Occipital lobe (tissue), 1 donor: ENCODE measurements at regions not wholly inside any gene's neighbourhood (a gene's known extent, or its start where the extent isn't known, plus 50 kb on each side); places are given as distances from the start of the nearest gene placed in this dataset.
"Not testable (repeated sequence)": the region's sequence is repeated elsewhere in the genome, so short reads cannot be mapped to it uniquely, and the experiment has no call there.

Experiments used
- DNase-seq: peaks from one replicate; lab custom pipeline; 2025; lab: John Stamatoyannopoulos, UW

- DNase-seq: no peak
These were observed 77.4 kb upstream of the PPARGC1A start for GRCh38 chr4:23967281-23967680.

- DNase-seq: no peak
These were observed 76.9 kb upstream of the PPARGC1A start for GRCh38 chr4:23966725-23967124.

- no peak for DNase-seq
These were observed 72.6 kb upstream of the PPARGC1A start for GRCh38 chr4:23962462-23962861.

GRCh38 chr4:23961395-23961794 lies 71.5 kb upstream of the PPARGC1A start:
- DNase-seq: not testable (repeated sequence)

GRCh38 chr4:23959396-23960148 lies 69.7 kb upstream of the PPARGC1A start:
- DNase-seq: no peak

GRCh38 chr4:23958749-23959148 lies 68.9 kb upstream of the PPARGC1A start:
- DNase-seq: no peak

GRCh38 chr4:23957465-23957864 lies 67.6 kb upstream of the PPARGC1A start:
- DNase-seq: no peak

GRCh38 chr4:23956601-23957364 lies 66.9 kb upstream of the PPARGC1A start:
- DNase-seq: no peak

GRCh38 chr4:23952258-23952657 lies 62.4 kb upstream of the PPARGC1A start:
- DNase-seq: no peak

GRCh38 chr4:23947826-23948225 lies 58.0 kb upstream of the PPARGC1A start:
- DNase-seq: no peak

GRCh38 chr4:23946299-23946698 lies 56.5 kb upstream of the PPARGC1A start:
- no peak for DNase-seq

- DNase-seq: no peak
These were observed 55.7 kb upstream of the PPARGC1A start for GRCh38 chr4:23945451-23946017.

GRCh38 chr4:23944556-23944955 lies 54.7 kb upstream of the PPARGC1A start:
- not testable (repeated sequence) for DNase-seq

GRCh38 chr4:23943478-23943877 lies 53.6 kb upstream of the PPARGC1A start:
- DNase-seq: no peak

GRCh38 chr4:23942471-23942870 lies 52.6 kb upstream of the PPARGC1A start:
- DNase-seq: no peak
